NB4 (cell line): ENCODE measurements at regions not wholly inside any gene's neighbourhood (a gene's known extent, or its start where the extent isn't known, plus 50 kb on each side); places are given as distances from the start of the nearest gene placed in this dataset.

ENCODE experiments used
- DNase-seq: peaks from one replicate; pipeline ENCODE4 v3.0.0; 2010; ENCODE audit warnings: low read depth
- H3K4me3 ChIP-seq: one replicate; pipeline ENCODE4 v1.5.1; 2011; ENCODE audit warnings: mild to moderate bottlenecking, low read depth, low read length, moderate library complexity
- CTCF ChIP-seq: IDR thresholded peaks from one replicate; pipeline ENCODE4 v1.5.1; 2012; ENCODE audit warnings: low read depth, low read length
- MAX ChIP-seq: IDR thresholded peaks from 2 replicates; pipeline ENCODE4 v1.6.1; 2011; ENCODE audit warnings: low read depth, low read length
- MYC ChIP-seq: IDR thresholded peaks from 2 replicates; pipeline ENCODE4 v1.6.1; 2011; ENCODE audit warnings: low read depth, low read length
- POLR2A ChIP-seq: IDR thresholded peaks from 2 replicates; pipeline ENCODE4 v1.6.1; 2011; ENCODE audit warnings: mild to moderate bottlenecking; ENCODE audit not compliant: insufficient read length; ENCODE audit errors: extremely low read depth

GRCh38 chr6:14306151-14306906 is 188.8 kb downstream of the CD83 start:
- H3K4me3 ChIP-seq = no peak overlapping the region
- TF ChIP-seq MAX (no peak), POLR2A (no peak), CTCF (no peak), MYC (no peak)
- no peak for DNase-seq

GRCh38 chr6:14309516-14309915 is 191.9 kb downstream of the CD83 start:
- no peak for TF ChIP-seq POLR2A
- no peak for TF ChIP-seq CTCF
- TF ChIP-seq MYC = no peak
- no peak for TF ChIP-seq MAX

GRCh38 chr6:14309951-14310445 is 192.4 kb downstream of the CD83 start:
- H3K4me3 ChIP-seq = no peak overlapping the region
- no peak for DNase-seq
- TF ChIP-seq CTCF (no peak), POLR2A (no peak), MAX (no peak), MYC (no peak)

More at GRCh38 chr6:14309516-14309915, 191.9 kb downstream of the CD83 start:
- no peak for DNase-seq
- no peak overlapping the region for H3K4me3 ChIP-seq

GRCh38 chr6:14310960-14311359 is 193.4 kb downstream of the CD83 start:
- no peak overlapping the region for H3K4me3 ChIP-seq
- TF ChIP-seq MYC (no peak), POLR2A (no peak), CTCF (no peak), MAX (no peak)
- no peak for DNase-seq

GRCh38 chr6:14312587-14312986 is 195.0 kb downstream of the CD83 start:
- DNase-seq = no peak
- no peak overlapping the region for H3K4me3 ChIP-seq
- no peak for TF ChIP-seq MYC
- TF ChIP-seq POLR2A = no peak
- TF ChIP-seq MAX = no peak
- no peak for TF ChIP-seq CTCF
